ENCODE measurements at regions not wholly inside any gene's neighbourhood (a gene's known extent, or its start where the extent isn't known, plus 50 kb on each side); places are given as distances from the start of the nearest gene placed in this dataset.
A peak's percentile ranks its signal among the peaks of the same experiment; 100 is the strongest.
"Not testable (repeated sequence)": the region's sequence is repeated elsewhere in the genome, so short reads cannot be mapped to it uniquely, and the experiment has no call there.

- no peaks in the 10 kb centered on the region for H3K9me3 ChIP-seq
- TF ChIP-seq EP300 (IDR thresholded peaks at IDR 0.05) (no peak), POLR2A (IDR thresholded peaks at IDR 0.05) (no peak), CTCF (IDR thresholded peaks at IDR 0.05) (no peak)
- no peak overlapping the region for H3K4me3 ChIP-seq
- H3K27ac ChIP-seq, result no peak overlapping the region
- H3K4me1 ChIP-seq (ENCODE audit: insufficient read depth), result peaks cover 4% of the 10 kb centered on the region
- DNase-seq, result no peak
- intact Hi-C loops (cut with DNase I), result loop anchor here in 1 of 4 donors (2.0 kb wide), 1 partner anchor 52 kb away; no protein-coding TSS in a partner anchor
- no peaks in the 10 kb centered on the region for H3K36me3 ChIP-seq
- 63 to 76% (median 74%) methylated on average over 8 of the region's 8 CpGs for WGBS, 3 donors
- H3K27me3 ChIP-seq, result no peaks in the 10 kb centered on the region
Measured at GRCh38 chr1:229170778-229171505, 100.0 kb upstream of the RAB4A start.

GRCh38 chr1:229171934-229172333 lies 99.0 kb upstream of the RAB4A start:
- no peaks in the 10 kb centered on the region for H3K9me3 ChIP-seq
- no peaks in the 10 kb centered on the region for H3K36me3 ChIP-seq
- intact Hi-C loops (cut with DNase I), result loop anchor here in 1 of 4 donors (2.0 kb wide), 1 partner anchor 51 kb away; no protein-coding TSS in a partner anchor
- no peaks in the 10 kb centered on the region for H3K27me3 ChIP-seq
- TF ChIP-seq CTCF (IDR thresholded peaks at IDR 0.05) (no peak), POLR2A (IDR thresholded peaks at IDR 0.05) (no peak), EP300 (IDR thresholded peaks at IDR 0.05) (no peak)
- H3K4me1 ChIP-seq (ENCODE audit: insufficient read depth), result peaks cover 4% of the 10 kb centered on the region
- no peak overlapping the region for H3K27ac ChIP-seq
- 60 to 70% (median 69%) methylated on average over 4 of the region's 4 CpGs for WGBS, 3 donors
- H3K4me3 ChIP-seq, result no peak overlapping the region
- DNase-seq, result no peak

DNA sequence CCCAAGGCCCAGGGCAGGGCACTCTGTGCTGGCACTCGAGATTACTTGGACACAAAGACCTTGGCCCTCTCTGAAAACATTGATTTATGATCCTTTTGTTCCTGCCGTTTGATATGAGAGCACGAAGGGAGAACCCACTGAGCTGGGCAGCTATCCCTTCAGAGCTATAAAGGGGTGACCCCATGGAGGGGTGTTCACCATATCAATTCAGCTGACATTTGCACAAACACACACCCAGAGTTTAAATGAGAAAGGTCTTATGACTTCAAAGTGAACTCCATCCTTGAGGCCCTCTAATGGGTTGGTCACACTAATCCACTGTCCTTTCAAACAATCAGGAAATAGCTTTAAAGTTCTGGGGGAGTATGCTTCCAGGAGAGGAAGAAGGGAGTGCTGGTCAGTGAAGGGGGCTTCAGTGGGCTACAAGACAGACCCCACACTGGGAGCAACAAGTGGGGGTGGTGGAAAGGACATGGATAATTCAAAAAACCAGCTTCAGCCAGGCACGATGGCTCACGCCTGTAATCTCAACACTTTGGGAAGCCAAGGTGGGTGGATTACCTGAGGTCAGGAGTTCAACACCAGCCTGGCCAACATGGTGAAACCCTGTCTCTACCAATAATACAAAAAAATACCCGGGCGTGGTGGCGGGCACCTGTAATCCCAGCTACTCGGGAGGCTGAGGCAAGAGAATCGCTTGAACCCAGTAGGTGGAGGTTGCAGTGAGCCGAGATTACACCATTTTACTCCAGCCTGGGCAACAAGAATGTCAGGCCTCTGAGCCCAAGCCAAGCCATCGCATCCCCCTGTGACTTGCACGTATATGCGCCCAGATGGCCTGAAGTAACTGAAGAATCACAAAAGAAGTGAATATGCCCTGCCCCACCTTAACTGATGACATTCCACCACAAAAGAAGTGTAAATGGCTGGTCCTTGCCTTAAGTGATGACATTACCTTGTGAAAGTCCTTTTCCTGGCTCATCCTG lies 97.1 kb upstream of the RAB4A start:
- WGBS, 3 donors, result 86 to 87% (median 86%) methylated on average over 13 to 14 of the region's 14 CpGs
- H3K27me3 ChIP-seq; DNase-seq; H3K36me3 ChIP-seq; intact Hi-C loops (cut with DNase I); H3K4me1 ChIP-seq (ENCODE audit: insufficient read depth); H3K27ac ChIP-seq; H3K4me3 ChIP-seq; H3K9me3 ChIP-seq: not testable (repeated sequence)

- DNase-seq; H3K36me3 ChIP-seq; H3K27ac ChIP-seq; H3K27me3 ChIP-seq; intact Hi-C loops (cut with DNase I); H3K9me3 ChIP-seq; H3K4me1 ChIP-seq (ENCODE audit: insufficient read depth); H3K4me3 ChIP-seq: not testable (repeated sequence)
- WGBS, 3 donors, result 88 to 90% (median 88%) methylated on average over 11 of the region's 11 CpGs
Measured at GRCh38 chr1:229175297-229175696, 95.6 kb upstream of the RAB4A start.

DNA sequence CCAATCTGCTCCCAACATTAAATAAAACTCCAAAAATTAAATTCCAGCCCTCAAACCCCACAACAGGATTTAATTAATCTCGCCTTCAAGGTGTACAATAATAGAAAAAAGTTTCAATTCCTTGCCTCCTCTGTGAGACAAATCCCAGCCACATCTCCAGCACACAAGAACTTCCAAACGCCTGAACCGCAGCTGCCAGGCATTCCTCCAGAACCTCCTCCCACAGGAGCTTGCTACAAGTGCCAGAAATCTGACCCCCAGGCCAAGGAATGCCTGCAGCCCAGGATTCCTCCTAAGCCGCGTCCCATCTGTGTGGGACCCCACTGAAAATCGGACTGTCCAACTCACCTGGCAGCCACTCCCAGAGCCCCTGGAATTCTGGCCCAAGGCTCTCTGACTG lies 94.5 kb upstream of the RAB4A start:
- H3K27ac ChIP-seq; H3K9me3 ChIP-seq; intact Hi-C loops (cut with DNase I); H3K4me1 ChIP-seq (ENCODE audit: insufficient read depth); H3K36me3 ChIP-seq; H3K4me3 ChIP-seq; H3K27me3 ChIP-seq: not testable (repeated sequence)
- WGBS, 3 donors, result 4 to 24% (median 12%) methylated on average over 6 of the region's 6 CpGs
- DNase-seq, result peak in 3 of 5 donors; percentile 46 to 69 (median 53)

Data from ovary (tissue), 7 donors.